ENCODE measurements at regions not wholly inside any gene's neighbourhood (a gene's known extent, or its start where the extent isn't known, plus 50 kb on each side); places are given as distances from the start of the nearest gene placed in this dataset.
"Not testable (repeated sequence)": the region's sequence is repeated elsewhere in the genome, so short reads cannot be mapped to it uniquely, and the experiment has no call there.

GRCh38 chr14:19162920-19163319 lies 195.7 kb downstream of the POTEM start:
- not testable (repeated sequence) for TF ChIP-seq CTCF (conservative IDR thresholded peaks at IDR 0.05; ENCODE audit: low read depth, low read length); EZH2 (IDR thresholded peaks at IDR 0.05; ENCODE audit: borderline replicate concordance, low read depth, low read length, poor library complexity, severe bottlenecking)

Measured in A673 (cell line).